ENCODE measurements at regions not wholly inside any gene's neighbourhood (a gene's known extent, or its start where the extent isn't known, plus 50 kb on each side); places are given as distances from the start of the nearest gene placed in this dataset.

DNA sequence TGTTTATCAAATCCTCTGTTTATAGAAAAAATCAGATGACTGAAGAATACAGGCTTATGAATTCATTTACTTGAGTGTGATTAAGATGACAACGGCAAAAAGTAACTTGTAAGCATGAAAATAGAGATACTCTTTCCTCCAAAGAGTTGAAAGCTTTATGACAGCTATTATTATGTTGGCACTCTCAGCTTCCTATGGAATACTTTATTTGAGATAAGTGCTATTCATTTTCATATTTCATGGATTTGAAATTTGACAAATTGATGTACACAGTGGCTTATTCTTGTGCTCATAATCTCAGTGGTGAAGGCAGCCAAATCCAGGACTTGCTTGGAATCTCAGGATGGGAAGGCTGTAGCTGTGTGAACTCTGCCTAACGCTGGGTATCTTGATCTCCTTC is 991.6 kb downstream of the GALC start:
- TF ChIP-seq EZH2 (IDR thresholded peaks at IDR 0.05; ENCODE audit: low read depth): no peak
- TF ChIP-seq, protein P1, sequence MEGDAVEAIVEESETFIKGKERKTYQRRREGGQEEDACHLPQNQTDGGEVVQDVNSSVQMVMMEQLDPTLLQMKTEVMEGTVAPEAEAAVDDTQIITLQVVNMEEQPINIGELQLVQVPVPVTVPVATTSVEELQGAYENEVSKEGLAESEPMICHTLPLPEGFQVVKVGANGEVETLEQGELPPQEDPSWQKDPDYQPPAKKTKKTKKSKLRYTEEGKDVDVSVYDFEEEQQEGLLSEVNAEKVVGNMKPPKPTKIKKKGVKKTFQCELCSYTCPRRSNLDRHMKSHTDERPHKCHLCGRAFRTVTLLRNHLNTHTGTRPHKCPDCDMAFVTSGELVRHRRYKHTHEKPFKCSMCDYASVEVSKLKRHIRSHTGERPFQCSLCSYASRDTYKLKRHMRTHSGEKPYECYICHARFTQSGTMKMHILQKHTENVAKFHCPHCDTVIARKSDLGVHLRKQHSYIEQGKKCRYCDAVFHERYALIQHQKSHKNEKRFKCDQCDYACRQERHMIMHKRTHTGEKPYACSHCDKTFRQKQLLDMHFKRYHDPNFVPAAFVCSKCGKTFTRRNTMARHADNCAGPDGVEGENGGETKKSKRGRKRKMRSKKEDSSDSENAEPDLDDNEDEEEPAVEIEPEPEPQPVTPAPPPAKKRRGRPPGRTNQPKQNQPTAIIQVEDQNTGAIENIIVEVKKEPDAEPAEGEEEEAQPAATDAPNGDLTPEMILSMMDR (conservative IDR thresholded peaks at IDR 0.05): no peak
- no peaks in the 10 kb centered on the region for H3K79me2 ChIP-seq (ENCODE audit: low read depth)
- BruUV-seq (replicated peaks): no TSS peak
- ChIA-PET CTCF (no interaction called here), POLR2A (ENCODE audit: unreplicated experiment) (no interaction called here)
- H3K36me3 ChIP-seq (ENCODE audit: low read depth): no peaks in the 10 kb centered on the region
- H3K4me3 ChIP-seq: no peak overlapping the region
- H3F3A ChIP-seq (ENCODE audit: insufficient read depth, low read depth): no peaks in the 10 kb centered on the region
- no peaks in the 10 kb centered on the region for H3K4me1 ChIP-seq (replicated peaks; ENCODE audit: insufficient read depth)
- H3K9me3 ChIP-seq (ENCODE audit: insufficient read depth, low read depth): no peaks in the 10 kb centered on the region
- H3K9me2 ChIP-seq (ENCODE audit: insufficient read depth): no peaks in the 10 kb centered on the region
- H3K4me2 ChIP-seq: no peak overlapping the region
- H4K20me1 ChIP-seq (ENCODE audit: insufficient read depth): no peaks in the 10 kb centered on the region
- H2AFZ ChIP-seq: no peak overlapping the region
- H3K27ac ChIP-seq: no peak overlapping the region
- no peaks in the 10 kb centered on the region for H3K27me3 ChIP-seq (ENCODE audit: insufficient read depth, low read depth)
- intact Hi-C loops (cut with micrococcal nuclease; ENCODE audit: unreplicated experiment): no loop called here
- no peak for DNase-seq

DNA sequence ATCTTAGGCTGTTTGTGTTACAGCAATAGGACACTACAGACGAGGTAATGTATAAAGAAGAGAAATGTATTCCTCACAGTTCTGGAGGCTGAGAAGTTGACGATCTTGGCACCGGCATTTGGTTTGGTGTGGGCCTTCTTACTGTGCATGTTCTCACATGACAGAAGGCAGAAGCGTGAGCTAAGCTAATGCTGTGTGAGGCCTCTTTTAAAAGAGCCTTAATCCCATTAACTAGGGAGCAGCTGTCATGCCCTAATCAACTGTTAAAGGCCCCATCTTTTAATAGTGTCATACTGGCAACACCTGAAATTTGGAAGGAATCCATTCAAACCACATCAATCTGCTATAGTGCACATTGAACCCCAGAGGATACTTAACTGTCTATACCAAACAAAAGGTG is 992.9 kb downstream of the GALC start:
- Histone ChIP-seq H3K4me3 (no peak overlapping the region), H2AFZ (no peak overlapping the region), H3K36me3 (ENCODE audit: low read depth) (no peaks in the 10 kb centered on the region), H3F3A (ENCODE audit: insufficient read depth, low read depth) (no peaks in the 10 kb centered on the region), H3K4me1 (replicated peaks; ENCODE audit: insufficient read depth) (no peaks in the 10 kb centered on the region), H4K20me1 (ENCODE audit: insufficient read depth) (no peaks in the 10 kb centered on the region), H3K9me3 (ENCODE audit: insufficient read depth, low read depth) (no peaks in the 10 kb centered on the region), H3K27ac (no peak overlapping the region), H3K27me3 (ENCODE audit: insufficient read depth, low read depth) (no peaks in the 10 kb centered on the region), H3K9me2 (ENCODE audit: insufficient read depth) (no peaks in the 10 kb centered on the region), H3K79me2 (ENCODE audit: low read depth) (no peaks in the 10 kb centered on the region), H3K4me2 (no peak overlapping the region)
- CTCF ChIA-PET: no interaction called here
- intact Hi-C loops (cut with micrococcal nuclease; ENCODE audit: unreplicated experiment): no loop called here
- POLR2A ChIA-PET (ENCODE audit: unreplicated experiment): no interaction called here
- no TSS peak for BruUV-seq (replicated peaks)
- TF ChIP-seq EZH2 (IDR thresholded peaks at IDR 0.05; ENCODE audit: low read depth): no peak
- TF ChIP-seq, protein P1 (conservative IDR thresholded peaks at IDR 0.05): no peak
- no peak for DNase-seq

DNA sequence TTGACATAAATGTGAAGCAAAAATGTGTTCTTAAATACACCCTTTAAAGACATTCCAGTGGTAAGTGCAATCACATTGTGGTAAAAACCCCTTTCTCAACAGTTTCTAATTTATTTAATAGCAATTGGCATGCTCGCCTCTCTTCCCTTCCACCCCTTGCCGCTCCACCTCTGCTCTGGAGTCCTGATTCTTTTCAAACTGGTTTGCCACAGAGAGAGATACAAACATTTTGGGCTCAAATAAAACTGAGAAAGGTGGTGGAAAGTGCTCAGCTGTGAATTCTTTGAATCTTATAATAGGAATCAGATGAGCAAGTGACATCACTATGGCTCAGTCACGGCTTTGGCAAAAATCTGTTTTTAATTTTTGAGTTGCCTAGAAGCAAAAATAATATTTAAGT is 993.9 kb downstream of the GALC start:
- CTCF ChIA-PET: no interaction called here
- intact Hi-C loops (cut with micrococcal nuclease; ENCODE audit: unreplicated experiment): no loop called here

More for the DNA sequence above, 993.9 kb downstream of the GALC start:
- H3K36me3 ChIP-seq (ENCODE audit: low read depth): no peaks in the 10 kb centered on the region
- H3K79me2 ChIP-seq (ENCODE audit: low read depth): no peaks in the 10 kb centered on the region
- no TSS peak for BruUV-seq (replicated peaks)
- H3K4me1 ChIP-seq (replicated peaks; ENCODE audit: insufficient read depth): no peaks in the 10 kb centered on the region
- no peak overlapping the region for H3K4me3 ChIP-seq
- no peaks in the 10 kb centered on the region for H3K9me3 ChIP-seq (ENCODE audit: insufficient read depth, low read depth)
- no peaks in the 10 kb centered on the region for H4K20me1 ChIP-seq (ENCODE audit: insufficient read depth)
- POLR2A ChIA-PET (ENCODE audit: unreplicated experiment): no interaction called here
- H3K27ac ChIP-seq: no peak overlapping the region
- no peak for TF ChIP-seq EZH2 (IDR thresholded peaks at IDR 0.05; ENCODE audit: low read depth)
- TF ChIP-seq, protein P1 (conservative IDR thresholded peaks at IDR 0.05): no peak
- H3K4me2 ChIP-seq: no peak overlapping the region
- H3F3A ChIP-seq (ENCODE audit: insufficient read depth, low read depth): no peaks in the 10 kb centered on the region
- H3K27me3 ChIP-seq (ENCODE audit: insufficient read depth, low read depth): no peaks in the 10 kb centered on the region
- H3K9me2 ChIP-seq (ENCODE audit: insufficient read depth): no peaks in the 10 kb centered on the region
- H2AFZ ChIP-seq: no peak overlapping the region
- no peak for DNase-seq

All from PC-9 (cell line).